A549 (cell line): ENCODE measurements at regions not wholly inside any gene's neighbourhood (a gene's known extent, or its start where the extent isn't known, plus 50 kb on each side); places are given as distances from the start of the nearest gene placed in this dataset.

Experiments used
- ATAC-seq, 2 experiments: fragments of 200-7000 bp in 1 of 2; fragments of >200 bp in 1 of 2; cut with Nextera tagmentation in 1 of 2; cut with Tn5 transposase in 1 of 2; 3 replicates each; pipeline versions ENCODE4 v1.8.0 to v1.9.1; 2018 to 2020; ENCODE audit warnings: mild to moderate bottlenecking in 1 of 2, moderate library complexity in 1 of 2
- CTCF ChIA-PET: fragments of 300-600 bp; sonication (Branson Sonifier 250); formaldehyde crosslinking; extraction: SDS; loops from one replicate; lab custom pipeline; 2021; ENCODE audit warnings: antibody characterized with exemption, inconsistent platforms; lab: Yijun Ruan, JAX
- POLR2A ChIA-PET: fragments of 350-600 bp; formaldehyde crosslinking; extraction: SDS; loops from one replicate; lab custom pipeline; 2021; ENCODE audit warnings: antibody characterized with exemption, inconsistent platforms; lab: Yijun Ruan, JAX
- DNase-seq, 2 experiments: peaks; one replicate each; pipeline versions ENCODE4 v3.0.0 to v3.0.0-alpha.2; 2011 to 2016; ENCODE audit warnings: low read depth in 1 of 2, low spot score in 1 of 2
- FAIRE-seq: peaks from 2 replicates; lab custom pipeline; 2011; peaks lifted over from hg19 to GRCh38; lab: Jason Lieb, UNC
- H3K27ac ChIP-seq, 2 experiments: fragments of >200 bp; sonication (Bioruptor Twin); formaldehyde crosslinking; 3 replicates each; pipeline ENCODE4 v1.5.1; 2016 to 2017
- H3K4me1 ChIP-seq: fragments of >200 bp; sonication (Bioruptor Twin); formaldehyde crosslinking; 3 replicates; pipeline ENCODE4 v1.6.1; 2016
- H3K4me2 ChIP-seq: fragments of >200 bp; sonication (Bioruptor Twin); formaldehyde crosslinking; 3 replicates; pipeline ENCODE4 v1.6.1; 2016
- H3K4me3 ChIP-seq: fragments of >200 bp; sonication (Bioruptor Twin); formaldehyde crosslinking; 3 replicates; pipeline ENCODE4 v1.5.1; 2016
- H3K9me3 ChIP-seq: fragments of >200 bp; sonication (Bioruptor Twin); formaldehyde crosslinking; 3 replicates; pipeline ENCODE4 v1.6.1; 2016
- CBX2 ChIP-seq: fragments of 200-600 bp; sonication (generic); IDR thresholded peaks from 2 replicates; pipeline ENCODE4 v1.6.1; 2016; ENCODE audit warnings: low read depth, mild to moderate bottlenecking, borderline replicate concordance
- CBX8 ChIP-seq: fragments of 200-600 bp; sonication (generic); IDR thresholded peaks from 2 replicates; pipeline ENCODE4 v1.6.1; 2016
- CHD2 ChIP-seq: fragments of 150-350 bp; IDR thresholded peaks from 2 replicates; pipeline ENCODE4 v1.6.1; 2014; ENCODE audit warnings: low read length; ENCODE audit not compliant: partially characterized antibody
- CHD4 ChIP-seq: fragments of 200-600 bp; sonication (generic); IDR thresholded peaks from 2 replicates; pipeline ENCODE4 v1.6.1; 2016; ENCODE audit warnings: antibody characterized with exemption, mild to moderate bottlenecking, borderline replicate concordance
- EHMT2 ChIP-seq: fragments of 200-600 bp; sonication (generic); IDR thresholded peaks from 2 replicates; pipeline ENCODE4 v1.6.1; 2016; ENCODE audit warnings: antibody characterized with exemption, low read depth, mild to moderate bottlenecking, moderate library complexity
- ELK1 ChIP-seq: fragments of 150-350 bp; IDR thresholded peaks from 2 replicates; pipeline ENCODE4 v1.6.1; 2014; ENCODE audit warnings: low read depth, mild to moderate bottlenecking, low read length
- EP300 ChIP-seq, 2 experiments: fragments of >200 bp; sonication (Bioruptor Twin); formaldehyde crosslinking; IDR thresholded peaks; 2 replicates in 1 of 2; 3 replicates in 1 of 2; pipeline ENCODE4 v1.6.1; 2016 to 2017
- FOSL2 ChIP-seq, 2 experiments: fragments of 450-650 bp in 1 of 2; fragments of >200 bp in 1 of 2; sonication (Bioruptor Twin) in 1 of 2; formaldehyde crosslinking; IDR thresholded peaks; 2 replicates each; pipeline versions ENCODE4 v1.5.0 to v1.6.1; 2016 to 2020; ENCODE audit warnings: mild to moderate bottlenecking in 1 of 2, moderate library complexity in 1 of 2
- FOXS1 ChIP-seq: fragments of 250-450 bp; sonication (Bioruptor Pico); IDR thresholded peaks from 2 replicates; pipeline ENCODE4 v1.5.0; 2020; ENCODE audit warnings: mild to moderate bottlenecking, moderate library complexity
- HOXB5 ChIP-seq: fragments of 250-450 bp; sonication (Bioruptor Pico); IDR thresholded peaks from 2 replicates; pipeline ENCODE4 v1.5.0; 2020; ENCODE audit warnings: mild to moderate bottlenecking, moderate library complexity
- JUN ChIP-seq, 2 experiments: fragments of >200 bp; sonication (Bioruptor Twin); formaldehyde crosslinking; IDR thresholded peaks; 2 replicates in 1 of 2; 3 replicates in 1 of 2; pipeline ENCODE4 v1.6.1; 2016 to 2017
- JUNB ChIP-seq: fragments of >200 bp; sonication (Bioruptor Twin); formaldehyde crosslinking; IDR thresholded peaks from 2 replicates; pipeline ENCODE4 v1.6.1; 2016
- KDM1A ChIP-seq: fragments of 200-600 bp; sonication (generic); IDR thresholded peaks from 2 replicates; pipeline ENCODE4 v1.6.1; 2016; ENCODE audit warnings: low read depth, mild to moderate bottlenecking
- KDM5A ChIP-seq: fragments of 200-600 bp; sonication (generic); IDR thresholded peaks from 2 replicates; pipeline ENCODE4 v1.6.1; 2016; ENCODE audit warnings: antibody characterized with exemption, mild to moderate bottlenecking
- MAFK ChIP-seq: fragments of 450-650 bp; IDR thresholded peaks from 2 replicates; pipeline ENCODE4 v1.6.1; 2014; ENCODE audit not compliant: partially characterized antibody
- MAX ChIP-seq: IDR thresholded peaks from 2 replicates; pipeline ENCODE4 v1.6.1; 2012
- NFE2L2 ChIP-seq: fragments of 150-350 bp; conservative IDR thresholded peaks from 2 replicates; pipeline ENCODE4 v1.6.1; 2014; ENCODE audit warnings: low read length
- RCOR1 ChIP-seq: fragments of 150-350 bp; IDR thresholded peaks from 2 replicates; pipeline ENCODE4 v1.6.1; 2014; ENCODE audit warnings: antibody characterized with exemption, low read length, low read depth
- RNF2 ChIP-seq: fragments of 200-600 bp; sonication (generic); IDR thresholded peaks from 2 replicates; pipeline ENCODE4 v1.6.1; 2016; ENCODE audit warnings: low read depth, mild to moderate bottlenecking, antibody characterized with exemption, moderate library complexity, borderline replicate concordance
- SMC3 ChIP-seq: fragments of >200 bp; sonication (Bioruptor Twin); formaldehyde crosslinking; IDR thresholded peaks from 3 replicates; pipeline ENCODE4 v1.6.1; 2018; ENCODE audit warnings: inconsistent platforms
- SREBF2 ChIP-seq: fragments of 450-650 bp; IDR thresholded peaks from 2 replicates; pipeline ENCODE4 v1.6.1; 2014; ENCODE audit warnings: mild to moderate bottlenecking, moderate library complexity
- ZFP36 ChIP-seq: fragments of 450-650 bp; IDR thresholded peaks from 2 replicates; pipeline ENCODE4 v1.6.1; 2014; ENCODE audit warnings: borderline replicate concordance; ENCODE audit not compliant: partially characterized antibody
- ZNF302 ChIP-seq: fragments of 250-450 bp; sonication (Bioruptor Pico); IDR thresholded peaks from 2 replicates; pipeline ENCODE4 v1.9.0; 2021; ENCODE audit warnings: inconsistent platforms, mild to moderate bottlenecking, moderate library complexity
- ZSCAN20 ChIP-seq: fragments of 250-450 bp; sonication (Bioruptor Pico); IDR thresholded peaks from 2 replicates; pipeline ENCODE4 v1.8.0; 2022; ENCODE audit warnings: mild to moderate bottlenecking, moderate library complexity
- WGBS: methylation state at CpG from one replicate; pipeline ENCODE4 v1.1.6; 2017; ENCODE audit errors: missing lambda C conversion rate; 5-methylcytosine and 5-hydroxymethylcytosine counted together
- TF ChIP-seq, protein P1 (sequence below): fragments of >200 bp; sonication (Bioruptor Twin); formaldehyde crosslinking; IDR thresholded peaks from 2 replicates; pipeline ENCODE4 v1.6.1; 2016
- TF ChIP-seq, protein P2 (sequence below): IDR thresholded peaks from 2 replicates; pipeline ENCODE4 v1.6.1; 2012; ENCODE audit warnings: low read depth, borderline replicate concordance
- TF ChIP-seq, protein P3 (sequence below): fragments of 250-450 bp; sonication (Bioruptor Pico); IDR thresholded peaks from 2 replicates; pipeline ENCODE4 v1.5.0; 2021; ENCODE audit warnings: mild to moderate bottlenecking, moderate library complexity, borderline replicate concordance
- TF ChIP-seq, protein P4 (sequence below): IDR thresholded peaks from 2 replicates; pipeline ENCODE4 v1.6.1; 2012

DNA sequence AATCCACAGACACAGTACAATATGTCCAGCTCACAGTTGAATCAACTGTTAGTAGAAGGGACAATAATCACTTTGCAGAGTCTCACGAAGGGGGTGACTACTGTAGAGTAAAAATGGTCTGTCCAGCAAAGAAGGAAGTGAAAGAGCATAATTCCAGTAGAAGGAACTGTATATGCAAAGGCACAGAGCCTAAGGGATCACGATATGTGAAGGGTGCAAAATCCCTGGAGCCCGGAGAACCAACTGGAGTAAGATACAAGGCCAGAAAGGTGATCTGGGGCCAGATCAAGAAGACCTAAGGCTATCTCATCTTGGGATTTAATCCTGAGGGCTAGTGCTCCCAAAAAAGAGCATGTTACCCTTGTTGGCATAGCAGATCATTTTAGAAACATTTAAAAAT is 192.7 kb upstream of the LDB2 start:
- Histone ChIP-seq H3K27ac (no peak overlapping the region), H3K4me1 (no peaks in the 10 kb centered on the region)
- POLR2A ChIA-PET: no interaction called here
- WGBS: 7% methylated on average over 3 of the region's 3 CpGs
- no peak for ATAC-seq
- no peak for FAIRE-seq
- CTCF ChIA-PET: no interaction called here
- DNase-seq: no peak
- TF ChIP-seq JUN (IDR thresholded peaks at IDR 0.05) (no peak), CHD4 (no peak), FOXS1 (CRISPR knock-in tag) (no peak), JUNB (no peak), EP300 (IDR thresholded peaks at IDR 0.05) (no peak), CBX2 (no peak), ZSCAN20 (CRISPR knock-in tag) (no peak), MAX (no peak), RCOR1 (no peak), ELK1 (no peak), FOSL2 (IDR thresholded peaks at IDR 0.05) (no peak), FOSL2 (CRISPR knock-in tag; IDR thresholded peaks at IDR 0.05) (no peak)
- TF ChIP-seq, protein P1, sequence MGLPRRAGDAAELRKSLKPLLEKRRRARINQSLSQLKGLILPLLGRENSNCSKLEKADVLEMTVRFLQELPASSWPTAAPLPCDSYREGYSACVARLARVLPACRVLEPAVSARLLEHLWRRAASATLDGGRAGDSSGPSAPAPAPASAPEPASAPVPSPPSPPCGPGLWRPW: no peak
- TF ChIP-seq, all 56 proteins: peak for 0
- Histone ChIP-seq H3K9me3 (no peaks in the 10 kb centered on the region), H3K4me2 (no peak overlapping the region), H3K4me3 (no peak overlapping the region)

DNA sequence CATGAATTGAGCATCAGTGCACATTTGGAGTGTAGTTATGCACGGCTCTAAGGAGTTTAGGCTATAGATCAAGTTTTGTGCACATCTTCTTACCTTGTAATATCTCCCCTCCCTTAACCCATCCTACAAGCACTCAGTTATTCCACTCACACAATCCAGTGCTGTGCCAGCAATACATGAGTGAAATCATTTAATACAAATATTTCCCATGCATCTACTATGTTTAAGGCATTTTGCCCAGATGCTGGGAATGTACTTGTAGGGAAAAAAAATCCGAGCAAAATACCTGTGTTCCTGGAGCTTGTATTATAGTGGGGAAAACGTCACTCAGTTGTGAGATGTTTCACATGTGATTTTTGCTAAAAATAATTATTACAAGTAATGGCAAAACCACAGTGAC is 191.6 kb upstream of the LDB2 start:
- no peaks in the 10 kb centered on the region for H3K4me1 ChIP-seq
- FAIRE-seq (no peak), DNase-seq (no peak), ATAC-seq (no peak)
- H3K4me3 ChIP-seq: no peak overlapping the region
- no peak overlapping the region for H3K4me2 ChIP-seq
- CTCF ChIA-PET: no interaction called here
- POLR2A ChIA-PET: no interaction called here
- no peaks in the 10 kb centered on the region for H3K9me3 ChIP-seq
- no peak overlapping the region for H3K27ac ChIP-seq
- TF ChIP-seq SMC3 (no peak), CHD2 (no peak), KDM5A (no peak), CBX8 (no peak), RNF2 (no peak), ZNF302 (CRISPR knock-in tag) (no peak), FOSL2 (IDR thresholded peaks at IDR 0.05) (no peak), FOSL2 (CRISPR knock-in tag; IDR thresholded peaks at IDR 0.05) (no peak), HOXB5 (CRISPR knock-in tag) (no peak), EHMT2 (no peak), MAFK (no peak), CBX2 (no peak), ZFP36 (no peak), KDM1A (no peak), ZSCAN20 (CRISPR knock-in tag) (no peak), CHD4 (no peak), NFE2L2 (no peak), SREBF2 (no peak)
- TF ChIP-seq, protein P2, sequence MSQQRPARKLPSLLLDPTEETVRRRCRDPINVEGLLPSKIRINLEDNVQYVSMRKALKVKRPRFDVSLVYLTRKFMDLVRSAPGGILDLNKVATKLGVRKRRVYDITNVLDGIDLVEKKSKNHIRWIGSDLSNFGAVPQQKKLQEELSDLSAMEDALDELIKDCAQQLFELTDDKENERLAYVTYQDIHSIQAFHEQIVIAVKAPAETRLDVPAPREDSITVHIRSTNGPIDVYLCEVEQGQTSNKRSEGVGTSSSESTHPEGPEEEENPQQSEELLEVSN: no peak
- TF ChIP-seq, protein P3, sequence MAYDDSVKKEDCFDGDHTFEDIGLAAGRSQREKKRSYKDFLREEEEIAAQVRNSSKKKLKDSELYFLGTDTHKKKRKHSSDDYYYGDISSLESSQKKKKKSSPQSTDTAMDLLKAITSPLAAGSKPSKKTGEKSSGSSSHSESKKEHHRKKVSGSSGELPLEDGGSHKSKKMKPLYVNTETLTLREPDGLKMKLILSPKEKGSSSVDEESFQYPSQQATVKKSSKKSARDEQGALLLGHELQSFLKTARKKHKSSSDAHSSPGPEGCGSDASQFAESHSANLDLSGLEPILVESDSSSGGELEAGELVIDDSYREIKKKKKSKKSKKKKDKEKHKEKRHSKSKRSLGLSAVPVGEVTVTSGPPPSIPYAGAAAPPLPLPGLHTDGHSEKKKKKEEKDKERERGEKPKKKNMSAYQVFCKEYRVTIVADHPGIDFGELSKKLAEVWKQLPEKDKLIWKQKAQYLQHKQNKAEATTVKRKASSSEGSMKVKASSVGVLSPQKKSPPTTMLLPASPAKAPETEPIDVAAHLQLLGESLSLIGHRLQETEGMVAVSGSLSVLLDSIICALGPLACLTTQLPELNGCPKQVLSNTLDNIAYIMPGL: no peak
- TF ChIP-seq, protein P4, sequence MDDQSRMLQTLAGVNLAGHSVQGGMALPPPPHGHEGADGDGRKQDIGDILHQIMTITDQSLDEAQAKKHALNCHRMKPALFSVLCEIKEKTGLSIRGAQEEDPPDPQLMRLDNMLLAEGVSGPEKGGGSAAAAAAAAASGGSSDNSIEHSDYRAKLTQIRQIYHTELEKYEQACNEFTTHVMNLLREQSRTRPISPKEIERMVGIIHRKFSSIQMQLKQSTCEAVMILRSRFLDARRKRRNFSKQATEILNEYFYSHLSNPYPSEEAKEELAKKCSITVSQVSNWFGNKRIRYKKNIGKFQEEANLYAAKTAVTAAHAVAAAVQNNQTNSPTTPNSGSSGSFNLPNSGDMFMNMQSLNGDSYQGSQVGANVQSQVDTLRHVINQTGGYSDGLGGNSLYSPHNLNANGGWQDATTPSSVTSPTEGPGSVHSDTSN: no peak
- WGBS: under 1% methylated on average over 3 of the region's 3 CpGs
